GM21723 (cell line): ENCODE measurements at regions not wholly inside any gene's neighbourhood (a gene's known extent, or its start where the extent isn't known, plus 50 kb on each side); places are given as distances from the start of the nearest gene placed in this dataset.

Source experiments
- ATAC-seq: cut with Tn5 transposase; IDR thresholded peaks from one replicate; pipeline ENCODE4 v1.9.1; 2021; ENCODE audit warnings: mild to moderate bottlenecking, moderate library complexity; ENCODE audit not compliant: unreplicated experiment

DNA sequence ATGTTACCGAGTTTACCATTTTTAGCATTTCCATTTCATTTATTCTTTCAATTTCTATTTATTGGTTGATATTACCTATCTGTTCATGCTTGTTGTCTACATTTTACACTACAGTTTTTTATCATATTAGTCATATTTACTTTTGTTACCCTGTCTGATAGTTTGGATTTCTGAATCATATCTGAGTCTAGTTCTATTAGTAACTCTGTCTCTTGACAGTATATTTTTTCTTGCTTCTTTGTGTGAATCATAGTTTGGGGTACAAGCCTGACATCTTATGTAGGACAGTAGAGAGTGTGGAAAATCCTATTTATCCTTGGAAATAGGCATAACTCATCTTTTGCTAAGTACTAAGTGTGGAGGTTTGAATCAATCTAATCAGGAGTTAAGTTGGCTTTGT lies 263.9 kb upstream of the SESN3 start:
- ATAC-seq: no peak

DNA sequence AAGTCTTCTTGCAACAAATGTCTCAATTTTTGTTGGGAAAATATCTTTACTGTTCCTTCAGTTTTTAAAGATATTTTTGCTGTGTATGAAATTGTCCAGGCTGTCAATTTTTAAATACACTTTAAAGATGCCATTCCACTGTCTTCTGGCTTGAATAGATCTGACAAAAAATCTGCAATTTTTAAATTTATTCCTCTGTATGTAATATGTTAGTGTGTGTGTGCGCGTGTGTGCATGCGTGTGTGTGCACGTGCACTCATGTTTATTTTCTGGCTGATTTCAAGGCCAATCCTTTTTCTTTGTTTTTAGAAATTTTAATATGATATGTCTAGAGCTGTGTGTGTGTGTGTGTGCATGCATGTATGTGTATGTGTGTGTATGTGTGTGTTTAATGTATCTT lies 263.2 kb upstream of the SESN3 start:
- no peak for ATAC-seq

DNA sequence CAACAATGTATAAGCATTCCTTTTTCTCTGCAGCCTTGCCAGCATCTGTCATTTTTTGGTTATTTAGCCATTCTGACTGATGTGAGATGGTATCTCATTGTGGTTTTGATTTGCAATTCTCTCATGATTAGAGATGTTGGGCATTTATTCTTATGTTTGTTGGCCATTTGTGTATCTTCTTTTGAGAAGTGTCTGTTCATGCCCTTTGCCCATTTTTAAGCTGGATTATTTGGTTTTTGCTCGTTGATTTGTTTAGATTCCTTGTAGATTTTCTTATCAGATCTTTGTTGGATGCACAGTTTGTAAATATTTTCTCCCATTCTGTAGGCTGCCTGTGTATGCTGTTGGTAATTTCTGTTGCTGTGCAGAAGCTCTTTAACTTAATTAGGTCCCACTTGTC lies 259.6 kb upstream of the SESN3 start:
- no peak for ATAC-seq

DNA sequence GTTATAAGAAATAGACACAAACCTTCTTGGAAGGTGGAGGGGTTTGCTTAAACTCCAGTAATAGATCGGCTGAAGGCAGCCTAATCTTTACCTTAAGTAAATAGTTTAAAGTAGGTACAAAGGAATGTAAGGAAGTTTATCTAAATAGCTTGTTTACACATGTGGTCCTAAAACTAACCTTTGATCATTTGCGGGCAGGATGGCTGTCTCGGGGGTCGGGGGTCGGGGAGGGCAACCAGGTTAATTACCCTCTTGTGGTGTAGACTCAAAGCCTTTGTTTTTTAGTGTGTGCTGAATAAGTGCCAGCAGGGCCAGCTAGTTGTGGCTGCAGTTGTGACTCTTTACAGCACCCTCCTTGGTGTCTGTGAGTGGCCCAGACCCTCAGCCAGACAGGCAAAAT lies 256.9 kb upstream of the SESN3 start:
- no peak for ATAC-seq

DNA sequence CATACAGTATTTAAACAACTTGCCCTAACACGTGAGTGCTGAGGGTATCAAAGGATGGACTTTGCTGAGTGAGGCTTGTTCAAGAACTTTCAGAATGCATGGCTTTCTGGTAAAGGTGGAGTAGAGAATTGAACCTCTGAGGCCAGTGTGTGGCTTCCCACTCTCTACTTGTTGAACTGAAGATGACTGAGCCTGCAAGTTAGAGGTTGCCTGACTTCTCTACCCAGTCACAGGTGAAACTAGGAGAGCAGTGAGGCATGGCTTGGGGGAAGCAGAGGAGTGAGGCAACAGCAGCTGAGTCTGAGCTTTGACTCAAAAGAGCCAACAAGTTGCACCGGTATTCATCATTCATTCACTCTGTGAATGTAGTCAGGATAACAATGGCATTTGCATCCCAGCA lies 256.4 kb upstream of the SESN3 start:
- ATAC-seq: peak; percentile 100

DNA sequence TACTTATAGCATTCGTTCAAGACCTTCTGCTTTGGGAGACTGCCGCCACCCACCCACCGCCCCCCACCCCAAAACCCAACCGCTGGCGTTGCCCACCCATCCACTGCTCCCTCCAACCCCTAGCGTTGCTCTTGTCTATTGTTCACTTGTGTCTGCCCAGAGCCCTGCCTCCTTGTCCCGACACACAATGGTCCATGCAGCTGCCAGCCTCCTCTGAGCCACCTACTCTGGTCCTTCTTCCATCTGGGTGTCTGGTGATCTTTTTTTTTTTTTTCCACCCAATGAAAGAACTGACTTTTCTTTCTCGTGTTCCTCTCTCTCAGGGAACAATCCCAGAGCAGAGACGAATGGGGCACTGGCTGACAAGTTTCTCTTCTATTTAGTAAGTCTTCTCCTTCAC lies 256.0 kb upstream of the SESN3 start:
- no peak for ATAC-seq

DNA sequence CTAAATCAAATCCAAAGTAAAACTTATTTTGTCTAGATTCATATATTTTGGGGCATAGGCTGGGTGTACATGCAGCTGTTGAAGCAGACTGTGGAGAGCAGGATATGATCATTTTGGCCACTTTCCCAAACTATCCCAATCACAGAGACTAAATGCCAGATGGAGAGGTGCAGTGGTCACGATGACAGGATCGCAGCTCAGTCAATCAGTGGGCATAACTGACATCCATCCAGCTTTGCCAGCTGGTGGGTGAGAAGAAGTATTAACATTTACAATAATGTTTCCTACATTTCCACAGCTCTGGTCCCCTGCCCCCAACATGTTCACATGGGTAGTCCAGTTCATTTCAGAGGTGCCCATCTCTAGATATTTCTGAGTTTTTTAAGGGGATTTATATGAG lies 255.5 kb upstream of the SESN3 start:
- no peak for ATAC-seq

DNA sequence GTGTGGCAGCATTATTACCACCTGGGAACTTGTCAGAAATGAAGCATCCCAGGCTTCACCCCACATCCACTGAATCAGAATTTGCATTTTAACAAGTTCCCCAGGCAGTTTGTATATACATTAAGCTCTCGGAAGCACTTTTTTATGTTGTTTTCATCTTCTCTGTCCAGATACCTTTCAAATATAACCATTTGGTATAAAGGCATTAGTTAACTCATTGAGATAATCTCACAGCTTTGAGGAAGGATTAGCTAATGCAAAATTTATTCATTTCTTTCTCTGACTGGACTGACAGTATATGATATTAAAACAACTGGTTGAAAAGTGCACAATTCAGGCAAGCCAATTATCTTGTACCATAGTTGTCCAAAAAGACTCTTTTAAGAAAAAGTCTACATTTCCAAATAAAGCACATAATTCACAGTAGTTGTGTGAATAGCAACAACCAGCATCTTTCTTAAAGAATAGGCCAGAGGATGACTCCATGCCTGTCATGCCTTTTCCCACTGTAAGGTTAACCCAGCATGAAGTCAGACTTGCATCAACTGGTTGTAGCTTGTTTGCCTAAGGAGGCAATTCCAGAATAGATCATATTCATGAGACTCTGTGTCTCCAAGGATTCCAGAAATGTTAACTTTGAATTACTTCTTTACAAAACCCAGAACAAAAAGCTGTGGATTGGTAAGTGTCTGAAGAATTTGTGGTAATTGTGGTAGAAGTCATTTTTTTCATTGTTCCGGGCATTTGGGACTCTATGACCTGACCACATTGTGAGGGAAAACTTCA lies 254.3 kb upstream of the SESN3 start:
- ATAC-seq: no peak

DNA sequence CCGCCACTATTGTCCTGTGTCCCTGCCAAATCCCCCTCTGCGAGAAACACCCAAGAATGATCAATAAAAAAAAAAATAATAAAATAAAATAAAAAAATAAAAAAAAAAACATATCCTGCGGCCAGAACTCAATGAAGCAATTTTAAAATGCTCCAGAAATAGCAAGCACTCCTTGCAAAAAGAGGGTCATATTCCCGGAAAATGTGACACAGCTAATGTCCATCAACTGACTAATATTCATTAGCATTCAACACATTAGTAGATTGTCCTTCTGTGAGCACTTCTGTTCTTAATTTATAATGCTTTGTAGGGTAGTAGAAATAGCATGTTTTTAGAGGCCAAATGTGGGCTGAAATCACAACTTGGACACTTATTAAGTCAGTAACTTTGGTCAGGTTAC lies 252.3 kb upstream of the SESN3 start:
- no peak for ATAC-seq

DNA sequence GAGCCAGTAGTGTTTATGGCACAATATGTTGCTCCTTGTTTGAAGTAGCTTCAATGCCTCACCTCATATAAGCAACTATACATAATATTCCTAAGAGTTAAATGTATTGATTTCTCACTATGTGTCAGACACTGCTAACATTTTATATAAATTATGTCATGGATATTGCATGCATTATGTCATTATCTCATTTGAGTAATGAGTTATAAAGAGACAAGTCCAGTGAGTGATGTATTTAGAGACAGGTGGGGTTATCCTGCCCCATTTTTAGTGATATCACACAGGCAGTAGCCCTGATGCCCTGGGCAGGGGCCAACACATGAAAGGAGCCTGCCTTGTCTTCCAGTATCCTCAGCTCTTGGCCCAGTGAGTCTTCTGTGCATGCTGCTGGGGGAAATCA lies 247.0 kb upstream of the SESN3 start:
- no peak for ATAC-seq

DNA sequence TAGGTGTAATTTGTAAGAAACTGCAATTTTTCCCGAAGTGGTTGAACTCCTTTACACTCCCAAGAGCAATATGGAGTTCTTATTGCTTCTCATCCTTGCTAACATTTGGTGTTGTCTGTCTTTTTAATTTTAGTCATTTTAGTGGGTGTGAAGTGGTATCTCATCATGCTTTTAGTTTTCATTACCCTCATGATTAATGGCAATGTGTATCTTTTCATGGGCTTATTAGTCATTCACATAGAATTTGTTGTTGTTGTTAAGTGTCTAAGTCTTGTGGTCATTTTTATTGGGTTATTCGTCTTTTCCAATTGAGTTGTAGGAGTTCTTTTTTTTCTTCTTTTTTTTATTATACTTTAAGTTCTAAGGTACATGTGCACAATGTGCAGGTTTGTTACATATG lies 238.3 kb upstream of the SESN3 start:
- ATAC-seq: no peak

DNA sequence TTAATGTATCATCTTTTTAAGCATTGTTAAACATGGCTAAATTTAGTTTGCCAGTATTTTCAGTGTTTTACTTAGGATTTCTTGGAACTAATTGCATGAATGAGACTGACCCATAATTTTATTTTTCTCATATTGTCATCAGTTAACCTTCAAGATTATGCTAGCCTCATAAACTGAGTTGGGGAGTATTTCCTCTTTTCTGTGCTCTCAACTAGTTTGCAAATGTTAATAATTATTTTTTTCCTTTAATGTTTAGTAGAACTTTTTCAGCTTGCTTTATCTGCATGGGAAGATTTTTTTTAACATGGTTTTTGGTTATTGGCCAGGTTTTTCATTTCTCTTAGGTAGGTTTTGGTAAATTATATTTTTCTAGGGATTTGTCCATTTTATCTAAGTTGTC lies 235.4 kb upstream of the SESN3 start:
- ATAC-seq: no peak

DNA sequence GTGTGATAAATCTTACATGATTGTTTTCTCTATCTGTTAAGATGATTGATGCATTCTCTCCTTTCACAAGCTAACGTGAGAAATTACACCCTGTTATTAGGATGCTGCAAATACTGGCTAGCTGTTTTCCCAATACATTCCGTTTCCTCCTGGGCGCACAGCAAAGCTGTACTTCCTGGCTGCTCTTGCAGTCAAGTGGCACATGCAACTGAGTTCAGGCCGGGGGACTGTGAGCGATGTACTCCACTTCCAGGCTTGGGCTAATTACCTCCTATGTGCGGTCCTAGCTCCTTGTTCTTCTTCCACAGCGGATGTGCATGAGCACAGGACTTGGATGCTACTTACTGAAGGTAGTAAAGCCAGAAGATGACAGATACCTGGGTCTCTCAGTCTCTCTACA lies 234.9 kb upstream of the SESN3 start:
- ATAC-seq: no peak

DNA sequence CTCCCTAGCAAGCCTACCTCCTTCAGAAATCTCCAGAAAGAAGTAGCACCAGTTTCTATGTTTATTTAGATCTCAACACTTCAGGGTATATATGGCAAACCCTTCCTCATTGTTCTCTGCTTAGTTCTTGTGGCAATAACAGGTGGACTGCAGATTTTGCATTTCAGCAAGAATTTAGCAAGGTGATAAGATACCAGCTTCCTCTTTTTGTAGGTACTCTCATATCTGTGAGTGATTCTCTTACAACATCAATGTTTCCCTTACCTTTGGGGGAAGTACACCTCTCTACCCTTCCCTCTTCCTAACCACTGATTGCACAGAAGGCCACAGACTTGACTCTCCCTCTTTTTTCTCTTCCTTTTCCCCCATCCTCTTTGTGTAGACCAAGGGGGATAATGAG lies 230.9 kb upstream of the SESN3 start:
- no peak for ATAC-seq

DNA sequence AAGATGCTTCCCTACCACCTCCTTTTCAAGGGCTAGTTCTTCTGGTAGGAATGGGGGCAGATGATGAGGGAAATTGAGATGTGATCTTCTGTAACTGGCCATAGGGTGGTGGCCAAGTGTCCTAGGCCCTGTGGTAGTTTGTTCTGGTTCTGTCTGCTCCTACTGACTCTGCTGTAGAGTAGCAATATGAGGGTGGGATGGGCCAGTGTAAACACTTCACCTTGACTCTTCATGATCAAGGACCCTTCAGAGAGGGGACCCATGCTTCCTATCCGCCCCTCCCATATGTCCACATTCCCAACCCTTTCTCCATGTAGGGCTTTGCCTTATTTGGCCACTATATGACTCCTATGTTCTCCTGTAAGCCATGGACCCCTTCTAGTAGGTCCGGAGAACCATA lies 230.3 kb upstream of the SESN3 start:
- no peak for ATAC-seq

DNA sequence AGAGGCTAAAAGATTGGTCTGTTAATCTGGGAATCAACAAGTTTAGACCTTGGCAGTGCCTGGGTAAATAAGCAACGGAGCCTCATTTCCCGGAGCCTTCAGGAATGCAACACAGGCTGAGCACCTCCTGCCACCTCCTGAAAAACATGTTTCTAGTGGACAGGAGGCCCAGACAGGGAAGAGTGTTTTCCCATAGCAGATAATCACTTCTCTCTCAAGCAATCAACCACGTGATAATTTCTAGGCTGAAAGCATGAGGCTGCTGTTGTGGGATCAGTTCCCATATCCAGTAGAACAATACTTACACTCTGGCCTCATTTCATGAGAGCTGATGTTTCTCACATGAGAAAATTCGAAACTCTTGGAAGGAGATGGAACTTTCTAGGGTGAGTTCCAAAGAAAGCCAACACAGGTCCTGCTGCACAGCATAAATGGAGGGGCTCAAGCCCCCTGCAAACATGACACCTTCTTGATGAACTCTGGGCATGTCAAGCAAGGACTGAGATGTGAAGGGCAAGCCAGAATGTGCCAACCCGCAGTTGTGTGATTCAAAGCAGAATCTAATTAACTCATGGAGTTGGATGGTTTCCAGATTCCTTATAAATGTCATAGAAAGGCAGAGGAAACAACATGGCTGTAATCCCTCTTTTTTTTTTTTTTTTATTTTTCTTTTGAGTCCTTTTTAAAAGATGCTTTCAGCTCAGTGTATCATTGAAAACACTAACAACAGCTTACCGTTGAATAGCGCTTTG lies 228.5 kb upstream of the SESN3 start:
- ATAC-seq: no peak

DNA sequence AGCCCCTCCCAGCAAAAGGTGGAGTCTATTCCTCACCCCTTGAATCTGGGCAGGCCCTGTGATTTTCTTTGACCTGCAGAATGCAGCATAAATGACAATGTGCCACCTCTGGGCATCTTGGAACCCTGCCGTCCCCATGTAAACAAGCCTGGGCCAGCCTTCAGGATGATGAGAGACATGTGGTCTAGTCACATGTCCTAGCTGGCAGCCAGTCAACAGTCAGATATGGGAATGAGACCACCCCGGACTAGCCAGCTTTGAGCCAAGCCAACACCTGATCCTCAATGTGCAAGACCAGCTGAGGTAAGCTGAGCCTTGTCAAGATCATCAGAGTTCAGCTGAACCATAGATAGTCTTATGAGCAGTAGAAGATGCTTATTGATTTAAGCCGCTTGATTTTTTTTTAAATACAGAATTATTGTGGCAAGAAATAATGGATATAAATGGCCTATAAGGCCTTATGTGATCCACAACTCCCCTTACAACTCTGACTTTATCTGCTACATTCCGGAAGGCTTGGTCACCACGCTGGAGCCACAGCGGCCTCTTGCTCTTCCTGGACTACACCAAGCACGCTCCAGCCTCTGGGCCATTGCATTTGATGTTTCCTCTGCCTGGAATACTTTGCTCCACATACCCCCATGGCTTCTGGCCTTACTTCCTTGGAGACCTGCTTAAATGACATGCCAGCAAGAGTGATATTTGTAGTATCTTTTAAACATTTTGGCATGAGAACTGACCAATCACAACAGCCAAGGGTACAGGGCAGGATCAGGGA lies 225.9 kb upstream of the SESN3 start:
- ATAC-seq: no peak

DNA sequence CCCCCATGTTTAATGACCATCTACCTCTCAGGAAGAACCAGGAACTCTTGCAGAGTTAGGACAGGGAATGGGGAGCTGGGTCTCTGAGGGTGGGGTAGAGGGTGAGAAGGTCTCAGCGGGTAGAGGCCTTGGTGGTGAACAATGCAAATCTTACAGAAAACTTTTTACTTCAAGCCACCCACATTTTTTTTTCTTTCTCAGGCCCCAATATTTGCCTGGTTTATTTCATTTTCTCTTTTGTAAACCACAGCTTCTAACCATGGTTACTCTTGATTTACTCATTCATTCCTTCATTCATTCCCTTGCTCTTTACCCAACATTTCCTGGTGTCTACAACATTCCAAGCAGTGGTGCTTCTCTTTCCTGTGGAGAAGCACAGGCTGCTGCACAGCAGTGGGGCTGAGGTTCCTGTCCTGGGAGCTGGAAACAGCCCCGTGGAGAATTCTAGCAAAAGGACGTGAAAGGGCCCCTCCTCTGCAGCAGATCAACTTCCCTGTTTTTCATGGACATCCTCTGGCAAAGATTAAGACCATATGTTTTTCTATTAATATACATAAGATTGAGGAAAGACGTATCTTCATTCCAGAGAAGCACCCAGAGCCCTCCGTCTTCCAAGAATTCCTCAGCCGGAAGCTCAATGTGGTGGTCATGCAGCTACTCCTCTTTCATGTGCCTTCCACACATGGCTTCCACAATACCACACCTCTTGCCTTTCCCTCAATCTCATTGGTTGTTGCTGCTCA lies 224.4 kb upstream of the SESN3 start:
- peak; percentile 72 for ATAC-seq

DNA sequence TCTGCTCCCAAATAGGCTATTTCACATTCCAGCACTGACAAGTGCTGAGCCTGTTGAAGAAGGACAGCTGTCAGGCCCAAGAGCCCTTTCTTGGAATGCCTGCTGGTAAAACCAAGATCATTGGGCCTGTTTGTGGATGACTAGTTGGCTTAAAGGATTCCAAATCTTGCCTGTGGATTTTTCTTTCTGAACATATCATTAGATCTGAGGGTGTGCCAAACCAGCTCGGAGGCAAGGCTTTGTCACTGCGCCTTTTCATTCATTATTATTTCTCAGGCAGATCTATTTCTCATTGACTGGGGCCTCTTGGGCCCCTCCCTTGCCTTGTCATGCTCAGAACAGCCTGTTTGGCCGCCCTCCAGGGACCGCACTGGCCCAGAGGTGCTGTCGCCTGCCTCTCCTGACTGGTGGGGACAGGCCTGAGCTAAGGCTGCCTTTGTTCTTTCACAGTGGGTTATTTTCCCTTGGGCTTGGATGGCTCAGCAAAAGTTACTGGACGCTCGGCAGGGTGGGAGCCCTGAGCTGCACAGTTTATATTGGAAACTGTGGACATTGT lies 222.7 kb upstream of the SESN3 start:
- no peak for ATAC-seq

DNA sequence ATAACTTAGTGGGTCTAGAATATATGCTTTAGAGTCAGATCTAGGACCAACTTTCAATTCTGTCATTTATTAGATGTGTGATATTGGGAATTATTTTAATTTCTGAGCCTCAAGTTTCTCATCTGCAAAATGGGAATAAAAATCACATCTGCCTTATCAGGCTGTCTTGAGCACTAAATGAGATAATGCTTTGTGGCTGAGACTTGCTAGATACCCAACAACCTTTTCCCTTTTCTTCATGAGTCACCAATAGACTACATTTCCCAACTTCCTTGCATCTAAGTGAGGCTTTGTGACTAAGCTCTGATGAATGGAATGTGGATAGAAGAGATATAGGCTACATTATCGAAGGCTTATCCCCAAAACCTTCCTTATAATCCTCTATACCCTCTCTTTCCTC lies 220.7 kb upstream of the SESN3 start:
- ATAC-seq: no peak

DNA sequence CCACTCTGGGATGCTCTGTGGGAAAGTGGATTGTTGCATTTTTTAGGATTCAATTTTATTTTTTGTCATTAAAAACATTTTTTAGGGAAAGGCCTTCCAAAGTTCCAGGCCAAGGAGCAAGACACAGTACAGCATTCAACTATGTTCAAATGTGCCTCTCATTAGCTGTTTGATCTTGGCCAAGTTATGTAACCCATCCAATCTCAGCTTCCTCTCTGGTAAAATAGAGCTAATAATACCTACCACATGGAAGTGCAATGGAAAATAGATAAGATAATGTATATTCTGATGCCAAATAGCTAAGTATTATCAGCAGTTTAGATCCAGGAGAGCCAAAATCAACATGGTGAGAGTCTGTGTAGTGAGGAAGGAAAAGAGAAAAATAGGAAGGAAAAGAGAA lies 220.3 kb upstream of the SESN3 start:
- no peak for ATAC-seq
